HEK293T (cell line): ENCODE measurements at regions not wholly inside any gene's neighbourhood (a gene's known extent, or its start where the extent isn't known, plus 50 kb on each side); places are given as distances from the start of the nearest gene placed in this dataset.

ENCODE experiments used
- CTBP1 ChIP-seq: fragments of 450-650 bp; IDR thresholded peaks from 2 replicates; pipeline ENCODE4 v1.6.1; 2016; ENCODE audit warnings: borderline replicate concordance
- ELF4 ChIP-seq: fragments of 450-650 bp; IDR thresholded peaks from 2 replicates; pipeline ENCODE4 v1.6.1; 2017; ENCODE audit warnings: antibody characterized with exemption
- FOXA1 ChIP-seq: fragments of 450-650 bp; IDR thresholded peaks from 2 replicates; pipeline ENCODE4 v1.6.1; 2016; ENCODE audit warnings: mild to moderate bottlenecking
- FOXK2 ChIP-seq: fragments of 450-650 bp; IDR thresholded peaks from 2 replicates; pipeline ENCODE4 v1.6.1; 2016; ENCODE audit warnings: mild to moderate bottlenecking
- FOXM1 ChIP-seq: fragments of 450-650 bp; IDR thresholded peaks from 2 replicates; pipeline ENCODE4 v1.6.1; 2017; ENCODE audit warnings: mild to moderate bottlenecking, borderline replicate concordance
- HDGF ChIP-seq: fragments of 450-650 bp; IDR thresholded peaks from 2 replicates; pipeline ENCODE4 v1.6.1; 2017; ENCODE audit warnings: antibody characterized with exemption, borderline replicate concordance
- L3MBTL2 ChIP-seq: fragments of 450-650 bp; conservative IDR thresholded peaks from 2 replicates; pipeline ENCODE4 v1.6.1; 2016; ENCODE audit warnings: mild to moderate bottlenecking
- NFRKB ChIP-seq: fragments of 450-650 bp; IDR thresholded peaks from 2 replicates; pipeline ENCODE4 v1.6.1; 2016; ENCODE audit warnings: mild to moderate bottlenecking, moderate library complexity
- PKNOX1 ChIP-seq: fragments of 450-650 bp; IDR thresholded peaks from 2 replicates; pipeline ENCODE4 v1.6.1; 2016
- SP1 ChIP-seq: fragments of 450-650 bp; IDR thresholded peaks from 2 replicates; pipeline ENCODE4 v1.6.1; 2017
- SUZ12 ChIP-seq: fragments of 450-650 bp; IDR thresholded peaks from 2 replicates; pipeline ENCODE4 v1.6.1; 2016; ENCODE audit warnings: mild to moderate bottlenecking
- TARDBP ChIP-seq: fragments of 450-650 bp; IDR thresholded peaks from 2 replicates; pipeline ENCODE4 v1.6.1; 2016

GRCh38 chr10:21299330-21299729 is 226.2 kb downstream of the SKIDA1 start:
- no peak for TF ChIP-seq SP1
- no peak for TF ChIP-seq FOXK2
- no peak for TF ChIP-seq L3MBTL2
- TF ChIP-seq FOXM1 = no peak
- no peak for TF ChIP-seq SUZ12
- TF ChIP-seq NFRKB = no peak
- TF ChIP-seq HDGF = no peak
- TF ChIP-seq TARDBP = no peak
- no peak for TF ChIP-seq ELF4
- no peak for TF ChIP-seq PKNOX1
- no peak for TF ChIP-seq CTBP1
- no peak for TF ChIP-seq FOXA1
